Thoracic aorta (tissue), 2 donors: ENCODE measurements at regions not wholly inside any gene's neighbourhood (a gene's known extent, or its start where the extent isn't known, plus 50 kb on each side); places are given as distances from the start of the nearest gene placed in this dataset.

Experiments used
- ATAC-seq: fragments of 150-250 bp; one replicate; pipeline ENCODE4 v1.8.0; 2017; ENCODE audit warnings: low read depth; ENCODE audit not compliant: insufficient number of reproducible peaks, low FRiP score
- DNase-seq: peaks from one replicate; pipeline ENCODE4 v3.0.0-alpha.2; 2020; ENCODE audit warnings: low spot score
- H3K27ac ChIP-seq, 2 donors: fragments of 200-600 bp; sonication (generic); 1 replicate in 1 of 2; 2 replicates in 1 of 2; pipeline ENCODE4 v1.5.1; 2016; ENCODE audit warnings: mild to moderate bottlenecking in 2 of 2, moderate library complexity in 2 of 2
- H3K27me3 ChIP-seq: fragments of 200-600 bp; sonication (generic); replicated peaks from 2 replicates; pipeline ENCODE4 v1.6.0; 2016; ENCODE audit warnings: mild to moderate bottlenecking; ENCODE audit not compliant: insufficient read depth
- H3K36me3 ChIP-seq: fragments of 200-600 bp; sonication (generic); one replicate; pipeline ENCODE4 v1.5.1; 2016
- H3K4me1 ChIP-seq, 2 donors: fragments of 200-600 bp; sonication (generic); 1 replicate in 1 of 2; 2 replicates in 1 of 2; pipeline versions ENCODE4 v1.5.1 to v1.6.0; 2016; ENCODE audit warnings: low read depth in 2 of 2, mild to moderate bottlenecking in 1 of 2; ENCODE audit not compliant: control insufficient read depth in 1 of 2
- H3K4me3 ChIP-seq: fragments of 200-600 bp; sonication (generic); 2 replicates; pipeline ENCODE4 v1.5.1; 2016; ENCODE audit warnings: mild to moderate bottlenecking
- H3K9me3 ChIP-seq: fragments of 200-600 bp; sonication (generic); 2 replicates; pipeline ENCODE4 v1.5.1; 2016
- CTCF ChIP-seq: fragments of 200-600 bp; sonication (generic); IDR thresholded peaks from one replicate; pipeline ENCODE4 v1.5.1; 2019; ENCODE audit warnings: antibody characterized with exemption

DNA sequence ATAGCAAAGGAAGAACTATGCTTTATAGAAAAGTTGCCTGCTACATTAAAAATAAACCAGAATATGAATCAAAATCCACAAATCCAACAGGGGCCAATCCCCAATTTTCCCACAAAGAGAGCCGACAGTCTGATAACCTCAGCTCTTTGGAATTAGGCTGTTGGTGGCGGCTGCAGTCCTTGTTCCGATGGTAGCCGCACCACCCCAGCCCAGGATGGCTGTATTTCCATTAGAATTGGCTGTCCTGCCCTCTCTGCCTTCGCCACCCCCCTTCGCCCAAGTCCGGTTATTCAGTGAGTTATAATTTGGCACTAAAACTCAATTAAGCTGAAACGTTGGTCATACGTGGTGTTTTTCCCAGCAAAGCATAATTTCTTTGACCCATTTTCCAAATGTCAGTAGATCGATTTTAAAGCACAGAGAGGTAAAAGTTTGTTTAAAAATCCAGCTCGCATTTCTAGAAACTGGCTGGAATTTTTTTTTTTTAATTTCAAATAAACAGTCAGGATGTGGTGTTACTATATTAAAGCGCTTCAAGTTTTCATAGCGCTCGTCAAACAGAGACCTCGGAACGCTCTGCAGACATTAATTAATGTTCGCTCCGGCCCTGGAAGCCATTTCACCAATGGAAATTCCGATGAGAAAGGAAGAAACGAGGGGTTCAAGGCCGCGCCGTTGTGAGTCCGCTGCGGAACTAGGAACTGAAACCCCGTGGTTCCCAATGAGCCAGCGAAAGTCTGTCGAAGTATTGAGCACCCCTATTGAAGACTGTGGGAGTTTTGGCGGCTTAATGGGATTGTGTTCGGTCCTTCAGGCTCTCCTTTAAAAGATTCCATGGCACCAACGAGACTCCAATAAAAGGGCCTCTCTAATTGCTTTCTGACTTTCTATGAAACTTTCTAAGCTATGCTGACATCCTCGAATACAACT is 104.8 kb upstream of the DIO3 start:
- peaks cover 4 to 17% of the 10 kb centered on the region in 2 donors for H3K4me1 ChIP-seq
- no peaks in the 10 kb centered on the region for H3K36me3 ChIP-seq
- no peak for ATAC-seq
- H3K9me3 ChIP-seq, result no peaks in the 10 kb centered on the region
- no peak for DNase-seq
- peaks cover 29% of the 10 kb centered on the region for H3K27me3 ChIP-seq
- no peak for TF ChIP-seq CTCF
- no peak overlapping the region for H3K27ac ChIP-seq
- no peak overlapping the region for H3K4me3 ChIP-seq

DNA sequence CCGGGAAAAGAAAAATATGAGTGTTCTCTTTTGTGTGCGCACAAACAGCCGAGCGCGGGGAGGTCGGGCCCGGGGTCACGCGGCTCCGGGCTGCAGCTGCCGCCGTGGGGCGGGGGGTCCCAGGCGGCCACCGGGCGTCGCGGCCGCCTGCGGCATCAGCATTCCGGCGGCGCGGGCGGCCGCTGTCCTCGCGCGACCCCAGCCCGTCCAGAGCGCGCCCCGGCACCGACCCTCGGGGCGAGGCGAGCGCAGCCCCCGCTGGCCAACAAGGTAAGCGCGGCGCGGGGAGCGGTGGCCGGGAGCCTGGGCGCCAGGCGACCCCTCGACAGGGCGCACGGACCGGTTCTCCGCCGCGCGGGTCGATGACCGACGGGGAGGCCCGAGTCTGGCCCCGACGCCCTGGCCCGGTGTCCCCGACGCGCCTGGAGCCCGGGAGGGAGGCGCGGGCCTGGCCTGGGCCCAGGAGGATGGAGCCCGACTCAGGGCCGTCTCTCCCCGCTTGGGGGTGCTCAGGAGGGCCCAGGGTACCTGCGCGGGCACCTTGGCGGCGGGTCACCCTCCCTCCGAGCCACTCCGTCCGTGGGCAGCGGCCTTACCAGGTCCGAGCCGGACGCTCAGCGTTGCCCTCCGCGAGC is 103.9 kb upstream of the DIO3 start:
- no peaks in the 10 kb centered on the region for H3K9me3 ChIP-seq

DNA sequence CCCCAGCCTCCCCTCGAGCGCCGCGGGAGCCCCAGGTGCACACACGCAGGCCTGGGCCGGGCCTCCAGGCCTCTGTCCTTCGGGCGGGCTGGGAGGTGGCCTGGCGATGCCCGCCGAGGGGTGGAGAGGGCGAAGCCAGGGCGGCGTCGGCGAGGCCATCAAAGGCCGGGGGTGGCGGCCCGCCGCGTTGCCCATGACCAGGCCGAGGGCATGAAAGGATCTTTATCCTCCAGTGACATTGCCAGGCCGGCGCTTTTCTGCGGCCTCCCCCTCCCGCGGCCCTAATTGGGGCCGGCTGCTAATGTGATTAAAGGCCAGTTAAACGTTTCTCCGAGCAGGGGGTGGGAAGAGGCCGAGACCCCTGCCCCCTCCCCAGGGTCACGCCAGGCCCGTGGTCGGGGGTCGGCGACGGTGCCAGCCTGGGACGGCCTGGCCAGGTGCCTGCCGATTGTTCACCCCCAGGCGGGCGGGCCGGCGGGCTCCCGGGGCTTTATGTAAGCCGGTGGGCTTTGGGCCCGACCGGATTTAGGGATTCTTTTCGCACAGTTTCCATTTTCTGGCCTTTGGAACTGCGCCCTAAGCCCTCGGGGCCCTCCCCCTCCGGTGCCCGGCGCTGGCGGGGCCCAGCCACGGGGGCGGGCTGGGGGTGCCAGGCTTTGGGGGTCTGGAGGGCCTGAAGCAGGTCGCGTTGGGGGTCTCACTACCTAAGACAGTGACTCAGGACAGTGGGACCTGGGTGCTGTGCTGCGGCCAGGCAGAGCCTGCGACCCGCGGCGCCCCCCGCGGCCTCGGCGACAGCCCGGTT is 103.2 kb upstream of the DIO3 start:
- no peak for ATAC-seq
- no peaks in the 10 kb centered on the region for H3K36me3 ChIP-seq
- peaks cover 4 to 17% of the 10 kb centered on the region in 2 donors for H3K4me1 ChIP-seq
- DNase-seq, result no peak
- no peak overlapping the region for H3K4me3 ChIP-seq
- no peak for TF ChIP-seq CTCF
- peaks cover 29% of the 10 kb centered on the region for H3K27me3 ChIP-seq
- H3K27ac ChIP-seq, result no peak overlapping the region
- no peaks in the 10 kb centered on the region for H3K9me3 ChIP-seq

More for the DNA sequence above, 103.9 kb upstream of the DIO3 start:
- Histone ChIP-seq H3K4me3 (no peak overlapping the region), H3K27me3 (peaks cover 29% of the 10 kb centered on the region), H3K4me1 (peaks cover 4 to 17% of the 10 kb centered on the region in 2 donors), H3K27ac (no peak overlapping the region), H3K36me3 (no peaks in the 10 kb centered on the region)
- DNase-seq (no peak), ATAC-seq (no peak)
- no peak for TF ChIP-seq CTCF

GRCh38 chr14:101458741-101459550 is 102.3 kb upstream of the DIO3 start:
- no peaks in the 10 kb centered on the region for H3K36me3 ChIP-seq
- H3K4me3 ChIP-seq, result peak overlapping the region; percentile 18
- TF ChIP-seq CTCF, result no peak
- H3K27me3 ChIP-seq, result peaks cover 29% of the 10 kb centered on the region
- ATAC-seq (no peak), DNase-seq (no peak)
- no peaks in the 10 kb centered on the region for H3K9me3 ChIP-seq
- H3K4me1 ChIP-seq, result peaks cover 4 to 17% of the 10 kb centered on the region in 2 donors
- no peak overlapping the region for H3K27ac ChIP-seq
